ENCODE measurements at regions not wholly inside any gene's neighbourhood (a gene's known extent, or its start where the extent isn't known, plus 50 kb on each side); places are given as distances from the start of the nearest gene placed in this dataset.
"Not testable (repeated sequence)": the region's sequence is repeated elsewhere in the genome, so short reads cannot be mapped to it uniquely, and the experiment has no call there.

GRCh38 chr16:26816266-26816665 is 250.5 kb upstream of the C16orf82 start:
- no peak for DNase-seq

- no peak for DNase-seq
Measured at GRCh38 chr16:26816885-26817571, 249.7 kb upstream of the C16orf82 start.

GRCh38 chr16:26818393-26818792 is 248.3 kb upstream of the C16orf82 start:
- no peak for DNase-seq

GRCh38 chr16:26824469-26824868 is 242.3 kb upstream of the C16orf82 start:
- no peak for DNase-seq

- no peak for DNase-seq
Measured at GRCh38 chr16:26826500-26826899, 240.2 kb upstream of the C16orf82 start.

GRCh38 chr16:26827386-26827785 is 239.3 kb upstream of the C16orf82 start:
- no peak for DNase-seq

GRCh38 chr16:26830428-26831127 is 236.1 kb upstream of the C16orf82 start:
- DNase-seq: no peak

- not testable (repeated sequence) for DNase-seq
Measured at GRCh38 chr16:26836114-26836513, 230.6 kb upstream of the C16orf82 start.

GRCh38 chr16:26838931-26839330 is 227.8 kb upstream of the C16orf82 start:
- no peak for DNase-seq

GRCh38 chr16:26840691-26841090 is 226.0 kb upstream of the C16orf82 start:
- DNase-seq: no peak

GRCh38 chr16:26856271-26856670 is 210.5 kb upstream of the C16orf82 start:
- DNase-seq: no peak

- no peak for DNase-seq
Measured at GRCh38 chr16:26856791-26857190, 209.9 kb upstream of the C16orf82 start.

GRCh38 chr16:26857371-26857770 is 209.4 kb upstream of the C16orf82 start:
- DNase-seq: no peak

GRCh38 chr16:26860506-26860905 is 206.2 kb upstream of the C16orf82 start:
- DNase-seq: no peak

GRCh38 chr16:26863931-26864330 is 202.8 kb upstream of the C16orf82 start:
- no peak for DNase-seq

- DNase-seq: not testable (repeated sequence)
Measured at GRCh38 chr16:26874318-26874717, 192.4 kb upstream of the C16orf82 start.

- no peak for DNase-seq
Measured at GRCh38 chr16:26877421-26877820, 189.3 kb upstream of the C16orf82 start.

GRCh38 chr16:26885674-26886073 is 181.1 kb upstream of the C16orf82 start:
- DNase-seq: no peak

GRCh38 chr16:26889740-26890139 is 177.0 kb upstream of the C16orf82 start:
- no peak for DNase-seq

- DNase-seq: no peak
Measured at GRCh38 chr16:26898200-26898599, 168.5 kb upstream of the C16orf82 start.

GRCh38 chr16:26901196-26901861 is 165.4 kb upstream of the C16orf82 start:
- DNase-seq: no peak

GRCh38 chr16:26901983-26902382 is 164.7 kb upstream of the C16orf82 start:
- DNase-seq: no peak

- no peak for DNase-seq
Measured at GRCh38 chr16:26905336-26905735, 161.4 kb upstream of the C16orf82 start.

GRCh38 chr16:26909623-26910022 is 157.1 kb upstream of the C16orf82 start:
- DNase-seq: no peak

Measured in CD4-positive, alpha-beta T cell treated with Interleukin-17A for 1 hour (primary cell).